ENCODE measurements at regions not wholly inside any gene's neighbourhood (a gene's known extent, or its start where the extent isn't known, plus 50 kb on each side); places are given as distances from the start of the nearest gene placed in this dataset.

GRCh38 chr7:116446212-116446855 is 53.2 kb upstream of the CAV2 start (continued):
- TF ChIP-seq SRF (CRISPR knock-in tag; IDR thresholded peaks at IDR 0.05) (no peak), CEBPG (CRISPR knock-in tag; IDR thresholded peaks at IDR 0.05) (no peak), CEBPG (tag; conservative IDR thresholded peaks at IDR 0.05 in 1 of 2, IDR thresholded peaks at IDR 0.05 in 1 of 2) (peak; percentile 56 to 77), NR0B1 (IDR thresholded peaks at IDR 0.05; ENCODE audit: partially characterized antibody) (no peak), SMC3 (conservative IDR thresholded peaks at IDR 0.05; ENCODE audit: insufficient read depth, low read depth, low read length) (no peak), ZNF3 (CRISPR knock-in tag; IDR thresholded peaks at IDR 0.05) (no peak), MTA1 (IDR thresholded peaks at IDR 0.05; ENCODE audit: borderline replicate concordance) (peak; percentile 73; the same call in 1 of the 2 replicates), ASH1L (IDR thresholded peaks at IDR 0.05; ENCODE audit: borderline replicate concordance, low read depth, partially characterized antibody) (no peak), MXI1 (IDR thresholded peaks at IDR 0.05; ENCODE audit: low read depth, low read length) (no peak), POLR2AphosphoS2 (IDR thresholded peaks at IDR 0.05; ENCODE audit: low read length) (no peak), FOXO4 (CRISPR knock-in tag; IDR thresholded peaks at IDR 0.05) (no peak), CREB1 (IDR thresholded peaks at IDR 0.05) (peak; percentile 77), CREB1 (CRISPR knock-in tag; IDR thresholded peaks at IDR 0.05) (no peak), HDAC3 (IDR thresholded peaks at IDR 0.05; ENCODE audit: borderline replicate concordance, partially characterized antibody) (no peak), ZNF347 (CRISPR knock-in tag; IDR thresholded peaks at IDR 0.05; ENCODE audit: low read depth) (no peak), TRIM25 (IDR thresholded peaks at IDR 0.05; ENCODE audit: borderline replicate concordance) (no peak), ATF1 (CRISPR knock-in tag; IDR thresholded peaks at IDR 0.05) (peak; percentile 59), ATF1 (tag; IDR thresholded peaks at IDR 0.05) (peak; percentile 76), ZNF830 (CRISPR knock-in tag; IDR thresholded peaks at IDR 0.05) (no peak), ESRRA (IDR thresholded peaks at IDR 0.05; ENCODE audit: borderline replicate concordance, low read depth) (no peak), ZNF395 (CRISPR knock-in tag; IDR thresholded peaks at IDR 0.05) (peak; percentile 37; the same call in 1 of the 2 replicates), CBX3 (IDR thresholded peaks at IDR 0.05; ENCODE audit: borderline replicate concordance in 1 of 2, low read length in 2 of 2) (0 out of 3 replicates have a peak, but pooled peaks of 1 of the 2 experiments have one; percentile 30)

All from K562 (cell line).